NCI-H2227 (cell line): ENCODE measurements at regions not wholly inside any gene's neighbourhood (a gene's known extent, or its start where the extent isn't known, plus 50 kb on each side); places are given as distances from the start of the nearest gene placed in this dataset.
A peak's percentile ranks its signal among the peaks of the same experiment; 100 is the strongest.
"Not testable (repeated sequence)": the region's sequence is repeated elsewhere in the genome, so short reads cannot be mapped to it uniquely, and the experiment has no call there.

Experiments used
- DNase-seq: peaks from one replicate; lab custom pipeline; 2025; ENCODE audit not compliant: unreplicated experiment; lab: John Stamatoyannopoulos, UW

DNA sequence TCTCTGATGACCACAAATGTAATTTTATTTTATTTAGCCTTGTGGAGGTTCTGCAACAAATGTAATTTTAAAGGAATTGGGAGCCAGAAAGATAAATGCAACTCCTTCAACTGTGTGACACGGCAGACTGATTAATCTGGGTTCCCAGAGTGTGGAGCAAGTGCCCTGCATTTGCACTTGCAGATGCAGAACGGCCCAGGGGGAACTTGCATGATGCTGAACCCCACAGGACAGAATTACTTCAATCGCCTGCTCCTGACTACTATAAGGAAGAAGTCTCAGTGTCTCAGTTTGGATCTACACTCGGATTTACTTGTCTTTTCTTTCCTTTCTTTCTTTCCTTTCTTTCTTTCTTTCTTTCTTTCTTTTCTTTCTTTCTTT, 107.2 kb upstream of the ACBD5 start:
- DNase-seq, result not testable (repeated sequence)

DNA sequence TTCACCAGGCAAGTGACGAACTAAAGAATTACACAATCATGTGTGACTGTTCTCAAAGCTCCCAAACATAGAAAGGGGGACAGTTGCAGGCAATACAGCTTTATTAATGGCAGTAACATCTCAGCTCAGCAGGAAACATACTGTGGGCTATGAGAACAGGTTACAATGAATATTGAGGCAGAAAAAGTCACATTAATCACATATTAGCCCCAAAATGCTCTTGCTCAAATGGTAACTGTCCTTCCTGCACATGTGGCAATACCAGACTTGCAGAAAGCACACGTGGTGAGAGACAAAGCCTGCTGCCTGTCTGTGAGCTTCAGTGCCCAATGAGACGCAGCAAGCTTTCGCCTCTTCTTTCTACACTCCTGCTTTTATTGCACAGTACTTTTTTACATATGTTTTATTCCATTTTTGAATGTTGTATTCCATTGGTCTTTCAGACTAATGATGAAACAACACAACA, 104.9 kb upstream of the ACBD5 start:
- DNase-seq, result no peak

DNA sequence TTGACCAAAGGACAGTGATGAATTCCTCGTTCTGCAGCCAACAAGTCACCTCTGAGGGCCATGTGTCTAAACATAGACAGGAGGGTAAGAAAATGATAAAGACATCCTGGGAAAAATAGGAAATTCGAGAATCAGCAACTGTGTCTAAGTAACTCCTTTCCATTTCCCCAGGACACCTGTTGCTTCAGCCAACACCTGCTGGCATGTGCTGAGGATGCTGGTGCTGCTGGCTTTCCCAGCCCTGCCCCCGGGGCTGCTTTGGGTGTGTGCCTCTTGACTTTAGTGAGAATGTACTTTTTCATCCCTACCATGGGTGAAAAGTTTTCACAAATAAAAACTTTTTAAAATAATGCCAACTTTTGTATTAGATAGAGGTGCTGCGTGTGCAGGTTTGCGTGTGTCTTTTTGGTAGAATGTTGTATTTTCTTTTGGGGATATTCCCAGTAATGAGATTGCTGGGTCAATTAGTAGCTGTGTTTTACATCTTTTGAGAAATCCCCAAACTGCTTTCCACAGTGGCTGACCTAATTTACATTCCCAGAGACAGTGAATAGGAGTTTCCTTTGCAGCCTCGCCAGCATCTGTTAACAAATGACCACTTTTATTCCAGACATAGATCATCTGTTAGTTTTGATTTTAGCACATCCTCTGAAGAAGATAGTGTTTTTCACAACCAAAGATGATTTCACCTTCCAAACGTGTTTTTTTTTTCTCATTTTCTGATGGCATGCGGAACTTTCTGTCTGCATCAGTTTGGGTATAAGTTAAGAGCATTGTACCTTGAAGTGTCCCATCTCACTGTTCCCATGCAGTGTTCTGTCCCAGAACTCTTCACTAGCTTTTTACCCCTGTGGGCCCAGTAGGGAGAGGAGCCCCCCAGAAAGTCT, 104.2 kb upstream of the ACBD5 start:
- no peak for DNase-seq

DNA sequence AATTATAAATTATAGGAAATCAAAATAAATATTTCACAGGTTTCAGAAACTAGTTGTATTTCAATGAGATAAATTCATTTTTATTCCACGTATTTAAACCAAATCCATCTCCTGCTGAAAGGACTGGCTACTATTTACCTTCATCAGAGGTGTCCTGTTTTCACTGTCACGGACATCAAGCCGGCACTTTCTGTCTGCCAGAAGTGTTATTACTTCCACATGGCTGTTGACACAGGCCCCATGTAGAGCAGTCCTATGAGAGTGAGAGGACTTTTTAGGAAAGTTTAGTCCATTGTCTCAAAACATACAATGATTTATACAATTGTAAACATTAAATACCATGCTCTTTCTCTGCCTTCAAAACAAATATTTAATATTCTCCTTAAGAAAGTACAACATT, 100.4 kb upstream of the ACBD5 start:
- no peak for DNase-seq

DNA sequence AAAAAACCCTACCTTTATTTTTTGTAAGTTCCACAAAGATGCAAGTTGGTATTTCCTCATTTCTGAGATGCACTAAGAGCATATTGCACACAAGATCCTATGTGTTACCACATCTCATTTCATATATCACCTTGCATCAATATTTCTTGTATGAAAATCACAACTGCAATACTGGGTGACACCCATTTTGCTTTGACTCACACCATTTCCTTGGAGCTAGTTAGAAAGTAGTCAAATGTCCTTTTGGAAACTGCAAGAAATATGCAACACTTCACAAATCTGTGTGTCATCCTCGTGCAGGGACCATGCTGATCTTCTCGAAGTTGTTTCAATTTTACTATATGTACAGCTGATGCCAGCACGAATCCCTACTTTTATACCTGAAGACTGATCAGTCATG, 94.6 kb upstream of the ACBD5 start:
- not testable (repeated sequence) for DNase-seq

DNA sequence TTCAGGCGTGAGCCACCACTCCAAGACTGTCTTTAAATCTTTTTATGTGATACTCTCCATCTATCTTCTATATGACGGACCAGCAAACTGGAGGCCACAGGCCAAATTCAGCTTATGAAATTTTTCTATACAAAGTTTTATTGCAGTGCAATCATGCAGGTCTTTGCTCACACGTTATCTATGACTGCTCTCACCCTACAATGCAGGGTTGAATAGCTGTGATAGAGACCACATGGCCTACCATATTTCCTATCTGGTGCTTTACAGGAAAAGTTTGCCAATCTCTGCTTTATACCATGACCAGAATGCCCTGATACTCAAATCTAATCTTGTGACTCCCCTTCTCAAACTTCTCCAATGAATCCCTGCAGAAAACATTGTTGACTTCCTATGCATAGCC, 89.5 kb upstream of the ACBD5 start:
- no peak for DNase-seq

DNA sequence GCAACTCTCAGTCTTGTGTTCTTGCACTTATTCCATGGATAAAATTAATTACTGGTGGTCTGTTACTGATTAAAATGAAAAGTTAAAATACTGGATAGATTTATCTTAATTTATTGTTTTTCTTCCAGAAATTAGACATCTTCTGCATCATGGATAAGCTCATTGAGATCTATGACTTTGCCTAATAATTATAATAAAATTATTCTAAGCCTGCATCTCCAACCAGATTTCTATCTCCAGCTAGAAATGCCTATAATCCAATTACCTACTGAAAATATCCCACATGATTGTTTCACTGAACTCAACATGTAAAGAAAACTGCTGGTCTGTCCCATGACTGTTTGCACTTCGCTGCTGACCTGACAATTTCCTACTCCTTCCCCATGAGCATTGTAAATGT, 88.3 kb upstream of the ACBD5 start:
- DNase-seq, result no peak

DNA sequence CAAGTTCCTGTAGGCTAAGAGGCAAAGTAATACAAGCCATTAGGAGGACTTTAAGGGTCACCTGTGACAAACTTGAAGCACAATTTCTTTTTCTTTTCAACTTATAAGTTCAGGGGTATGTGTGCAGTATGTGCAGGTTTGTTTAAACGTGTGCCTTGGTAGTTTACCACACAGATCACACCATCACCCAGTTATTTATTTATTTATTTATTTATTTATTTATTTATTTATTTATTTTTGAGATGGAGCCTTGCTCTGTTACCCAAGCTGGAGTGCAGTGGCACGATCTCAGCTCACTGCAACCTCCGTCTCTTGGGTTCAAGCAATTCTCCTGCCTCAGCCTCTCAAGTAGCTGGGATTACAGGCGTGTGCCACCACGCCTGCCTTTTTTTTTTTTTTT, 86.2 kb upstream of the ACBD5 start:
- not testable (repeated sequence) for DNase-seq

DNA sequence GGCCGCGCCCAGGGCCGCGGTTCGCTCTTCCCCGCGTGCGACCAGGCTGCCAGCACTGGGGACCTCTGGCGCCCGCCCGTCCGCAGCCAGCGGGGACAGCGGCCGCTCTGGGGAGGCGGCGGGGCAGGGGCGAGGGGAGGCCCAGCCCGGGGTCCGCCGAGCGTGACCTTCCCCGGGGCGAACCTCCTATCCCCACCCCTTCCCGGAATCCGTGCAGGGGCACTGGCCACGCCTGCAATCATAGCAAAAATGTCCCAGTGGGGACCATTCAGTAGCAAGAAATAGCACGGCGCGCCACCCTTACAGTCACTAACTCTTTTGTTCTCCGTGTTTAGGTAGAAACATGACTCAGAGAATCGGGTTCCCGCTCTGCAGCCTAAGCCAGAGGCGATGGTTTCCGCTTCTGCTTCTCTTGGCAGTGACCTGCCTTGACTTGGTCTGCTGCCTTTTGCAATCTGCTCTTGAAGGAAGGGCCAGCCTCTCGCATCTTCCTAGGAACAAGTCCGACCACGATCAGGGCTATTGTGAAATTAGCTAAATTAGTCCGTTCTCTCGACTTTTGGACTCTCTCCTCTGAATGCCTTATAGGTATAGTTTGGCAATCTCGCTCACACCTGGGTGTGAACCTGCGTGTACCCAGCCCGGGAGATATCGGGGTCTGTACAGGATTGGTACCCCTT, 79.3 kb upstream of the ACBD5 start:
- peak; percentile 33 for DNase-seq

DNA sequence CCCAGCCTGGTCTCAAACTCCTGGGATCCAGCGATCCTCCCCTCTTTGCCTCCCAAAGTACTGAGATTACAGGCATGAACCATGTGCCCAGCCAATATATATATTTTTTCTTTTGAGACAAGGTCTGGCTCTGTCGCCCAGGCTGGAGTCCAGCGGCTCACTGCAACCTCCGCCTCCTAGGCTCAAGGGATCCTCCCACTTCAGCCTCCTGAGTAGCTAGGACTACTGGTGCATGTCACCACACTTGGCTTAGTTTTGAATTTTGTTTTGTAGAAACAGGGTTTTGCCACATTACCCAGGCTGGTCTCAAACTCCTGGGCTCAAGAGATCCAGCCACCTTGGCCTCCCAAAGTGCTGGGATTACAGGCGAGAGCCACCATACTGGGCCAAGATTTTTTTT, 78.5 kb upstream of the ACBD5 start:
- not testable (repeated sequence) for DNase-seq

DNA sequence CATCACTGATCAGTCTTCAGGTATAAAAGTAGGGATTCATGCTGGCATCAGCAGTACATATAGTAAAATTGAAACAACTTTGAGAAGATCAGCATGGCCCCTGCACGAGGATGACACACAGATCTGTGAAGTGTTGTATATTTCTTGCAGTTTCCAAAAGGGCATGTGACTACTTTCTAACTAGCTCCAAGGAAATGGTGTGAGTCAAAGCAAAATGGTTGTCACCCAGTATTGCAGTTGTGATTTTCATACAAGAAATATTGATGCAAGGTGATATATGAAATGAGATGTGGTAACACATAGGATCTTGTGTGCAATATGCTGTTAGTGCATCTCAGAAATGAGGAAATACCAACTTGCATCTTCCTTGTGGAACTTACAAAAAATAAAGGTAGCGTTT, 74.5 kb upstream of the ACBD5 start:
- not testable (repeated sequence) for DNase-seq

DNA sequence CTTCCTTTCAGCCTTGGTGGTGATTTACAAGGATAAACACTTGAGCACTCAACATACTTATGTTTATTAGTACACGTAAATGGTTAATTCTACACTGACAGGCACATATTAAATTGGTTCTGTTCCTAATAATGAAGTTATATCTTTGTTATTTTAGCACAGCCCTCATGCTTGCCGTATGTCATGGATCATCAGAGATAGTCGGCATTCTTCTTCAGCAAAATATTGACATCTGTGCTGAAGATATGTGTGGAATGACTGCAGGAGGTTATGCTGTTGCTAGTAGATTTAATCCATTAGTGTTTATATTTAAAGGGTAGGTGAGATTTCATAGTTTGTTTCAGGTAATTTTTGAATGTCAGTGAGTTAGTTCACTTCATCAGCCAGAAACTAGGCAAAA, 73.0 kb upstream of the ACBD5 start:
- not testable (repeated sequence) for DNase-seq

DNA sequence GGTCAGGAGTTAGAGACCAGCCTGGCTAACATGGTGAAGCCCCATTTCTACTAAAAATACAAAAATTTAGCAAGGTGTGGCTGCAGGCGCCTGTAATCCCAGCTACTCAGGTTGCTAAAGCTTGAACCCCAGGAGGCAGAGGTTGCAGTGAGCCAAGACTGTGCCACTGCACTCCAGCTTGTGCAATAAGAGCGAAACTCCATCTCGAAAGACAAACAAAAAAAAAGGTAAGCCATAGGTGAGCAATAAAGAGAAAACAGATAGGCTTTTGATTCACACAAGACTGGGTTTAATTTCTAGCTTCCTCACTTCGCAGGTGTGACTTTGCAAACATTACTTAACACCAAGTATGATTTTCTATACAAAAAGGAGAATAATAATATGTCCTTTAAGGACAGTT, 72.3 kb upstream of the ACBD5 start:
- no peak for DNase-seq

DNA sequence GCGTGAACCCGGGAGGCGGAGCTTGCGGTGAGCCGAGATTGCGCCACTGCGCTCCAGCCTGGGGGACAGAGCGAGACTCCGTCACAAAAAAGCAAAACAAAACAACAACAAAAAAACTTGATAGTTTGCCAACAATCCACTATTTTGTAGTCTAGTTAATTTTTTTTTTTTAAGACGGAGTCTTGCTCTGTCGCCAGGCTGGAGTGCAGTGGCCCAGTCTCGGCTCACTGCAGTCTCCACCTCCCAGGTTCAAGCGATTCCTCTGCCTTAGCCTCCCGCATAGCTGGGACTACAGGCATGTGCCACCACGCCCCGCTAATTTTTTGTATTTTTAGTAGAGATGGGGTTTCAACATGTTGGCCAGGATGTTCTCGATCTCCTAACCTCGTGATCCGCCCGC, 71.2 kb upstream of the ACBD5 start:
- not testable (repeated sequence) for DNase-seq

DNA sequence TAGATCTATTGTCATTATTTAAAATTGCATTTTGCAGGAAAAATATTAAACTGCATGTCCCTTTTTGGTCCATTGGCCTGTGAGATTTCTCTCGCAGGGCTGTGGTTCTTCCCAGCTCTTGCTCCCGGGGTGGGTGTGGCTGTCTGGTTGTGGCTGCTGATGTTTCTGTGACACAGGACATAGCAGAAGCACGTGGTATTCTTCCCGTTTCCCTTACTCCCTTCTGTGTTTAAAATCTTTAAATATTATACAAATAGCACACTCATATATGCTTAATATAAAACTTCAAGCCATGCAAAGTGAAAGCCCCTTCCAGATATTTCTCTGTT, 57.9 kb upstream of the ACBD5 start:
- not testable (repeated sequence) for DNase-seq

DNA sequence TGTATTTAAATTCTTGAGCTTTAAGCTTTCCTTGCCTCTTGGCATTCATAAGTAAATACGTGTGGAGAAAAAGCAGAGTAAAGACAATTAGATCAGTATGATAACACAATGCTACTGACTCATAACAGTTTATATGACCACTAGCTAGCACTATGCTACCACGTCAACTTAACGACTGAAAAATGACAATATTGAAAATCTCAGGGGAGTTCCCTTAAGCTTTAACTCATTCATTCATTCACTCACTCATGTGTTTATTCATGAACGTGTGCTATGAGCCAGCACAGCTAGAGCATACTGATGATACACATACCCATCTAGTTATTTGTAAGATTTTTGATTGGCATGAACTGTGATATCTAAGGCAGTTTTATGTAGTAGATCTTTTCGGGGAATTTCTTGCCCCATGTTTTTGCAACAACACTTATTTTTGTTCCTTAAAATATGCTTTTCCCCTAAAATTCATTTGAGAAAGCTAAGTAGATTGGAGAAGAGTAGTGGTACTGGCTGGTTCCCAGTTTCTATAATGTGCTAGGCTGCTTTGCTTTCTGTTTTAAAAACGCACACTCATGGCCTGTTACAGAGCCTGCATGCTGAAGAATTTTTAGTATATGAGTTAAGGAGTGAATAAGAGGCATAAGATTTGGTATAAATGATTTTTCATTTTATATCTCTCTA, 57.4 kb upstream of the ACBD5 start:
- no peak for DNase-seq

DNA sequence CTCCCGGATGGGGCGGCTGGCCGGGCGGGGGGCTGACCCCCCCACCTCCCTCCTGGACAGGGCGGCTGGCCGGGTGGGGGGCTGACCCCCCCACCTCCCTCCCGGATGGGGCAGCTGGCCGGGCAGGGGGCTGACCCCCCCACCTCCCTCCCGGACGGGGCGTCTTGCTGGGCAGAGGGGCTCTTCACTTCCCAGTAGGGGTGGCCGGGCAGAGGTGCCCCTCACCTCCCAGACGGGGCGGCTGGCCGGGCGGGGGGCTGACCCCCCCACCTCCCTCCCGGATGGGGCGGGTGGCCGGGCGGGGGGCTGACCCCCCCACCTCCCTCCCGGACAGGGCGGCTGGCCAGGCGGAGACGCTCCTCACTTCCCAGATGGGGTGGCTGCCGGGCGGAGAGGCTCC, 55.7 kb upstream of the ACBD5 start:
- DNase-seq, result not testable (repeated sequence)

DNA sequence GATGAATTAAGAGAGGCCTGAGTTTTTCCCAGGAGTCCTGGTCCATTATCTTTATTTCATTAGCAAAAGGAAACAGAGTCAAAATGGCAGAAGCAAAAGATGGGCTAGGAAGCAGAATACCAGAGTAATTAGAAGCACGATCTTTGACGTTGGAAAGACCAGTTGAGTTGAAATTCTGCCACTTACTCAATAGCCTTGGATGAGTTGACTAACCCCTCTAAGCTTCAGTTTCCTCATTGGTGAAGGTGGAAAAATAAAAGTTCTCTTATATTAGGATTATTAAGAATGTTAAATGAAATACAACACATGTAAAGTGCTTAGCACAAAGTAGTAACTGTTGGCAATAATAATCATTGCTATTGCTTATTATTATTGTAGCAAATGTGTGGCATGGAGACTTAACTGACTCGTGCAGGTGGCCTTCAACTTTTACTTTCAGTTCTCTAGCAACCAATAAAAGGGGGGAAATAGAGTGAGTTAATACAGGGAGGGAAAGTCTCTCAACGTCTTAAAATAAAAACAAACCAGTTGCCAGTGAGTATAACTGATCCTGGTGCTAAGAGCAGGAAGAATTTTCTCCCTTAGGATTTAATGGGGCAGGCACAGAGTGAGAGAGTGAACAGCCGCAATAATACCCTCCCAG, 50.8 kb upstream of the ACBD5 start:
- not testable (repeated sequence) for DNase-seq
